Mammary epithelial cell (primary cell): ENCODE measurements at regions not wholly inside any gene's neighbourhood (a gene's known extent, or its start where the extent isn't known, plus 50 kb on each side); places are given as distances from the start of the nearest gene placed in this dataset.

Source experiments
- EZH2 ChIP-seq: IDR thresholded peaks from 2 replicates; pipeline ENCODE4 v1.6.1; 2012; ENCODE audit warnings: low read length, inconsistent platforms, borderline replicate concordance
- TF ChIP-seq, protein P1 (sequence below), 2 donors: IDR thresholded peaks in 1 of 2; conservative IDR thresholded peaks in 1 of 2; 2 replicates each; pipeline ENCODE4 v1.5.1; 2011 to 2012; ENCODE audit warnings: inconsistent platforms in 2 of 2, low read length in 2 of 2, mild to moderate bottlenecking in 2 of 2, control low read depth in 1 of 2, low read depth in 1 of 2; ENCODE audit not compliant: insufficient read depth in 1 of 2; ENCODE audit errors: extremely low read depth in 1 of 2

DNA sequence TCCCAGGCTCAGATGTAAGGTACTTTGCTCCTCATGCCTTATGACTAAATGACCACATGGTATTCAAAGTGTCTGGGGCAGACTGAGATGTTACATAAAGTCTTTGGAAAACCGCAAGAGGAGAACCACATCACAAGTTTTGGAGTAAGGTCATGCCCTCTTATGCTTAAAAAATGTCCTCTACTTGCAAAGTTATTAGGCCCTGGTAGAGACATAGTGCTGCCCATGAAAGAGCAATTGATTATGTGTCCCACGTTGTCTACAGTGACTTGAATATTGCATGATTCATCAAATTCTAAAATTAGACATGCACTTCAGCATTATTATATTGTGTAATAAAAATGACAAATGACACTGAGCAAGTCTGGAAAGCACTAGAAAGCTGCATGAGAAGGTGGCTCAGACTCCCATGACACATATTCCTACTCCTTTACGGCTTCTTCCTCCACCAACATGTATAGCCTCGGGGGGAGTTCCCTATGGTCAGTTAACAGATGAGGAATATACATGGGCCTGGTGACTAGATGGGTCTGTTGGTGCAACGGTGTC, 602.6 kb upstream of the VRK2 start:
- TF ChIP-seq, protein P1, sequence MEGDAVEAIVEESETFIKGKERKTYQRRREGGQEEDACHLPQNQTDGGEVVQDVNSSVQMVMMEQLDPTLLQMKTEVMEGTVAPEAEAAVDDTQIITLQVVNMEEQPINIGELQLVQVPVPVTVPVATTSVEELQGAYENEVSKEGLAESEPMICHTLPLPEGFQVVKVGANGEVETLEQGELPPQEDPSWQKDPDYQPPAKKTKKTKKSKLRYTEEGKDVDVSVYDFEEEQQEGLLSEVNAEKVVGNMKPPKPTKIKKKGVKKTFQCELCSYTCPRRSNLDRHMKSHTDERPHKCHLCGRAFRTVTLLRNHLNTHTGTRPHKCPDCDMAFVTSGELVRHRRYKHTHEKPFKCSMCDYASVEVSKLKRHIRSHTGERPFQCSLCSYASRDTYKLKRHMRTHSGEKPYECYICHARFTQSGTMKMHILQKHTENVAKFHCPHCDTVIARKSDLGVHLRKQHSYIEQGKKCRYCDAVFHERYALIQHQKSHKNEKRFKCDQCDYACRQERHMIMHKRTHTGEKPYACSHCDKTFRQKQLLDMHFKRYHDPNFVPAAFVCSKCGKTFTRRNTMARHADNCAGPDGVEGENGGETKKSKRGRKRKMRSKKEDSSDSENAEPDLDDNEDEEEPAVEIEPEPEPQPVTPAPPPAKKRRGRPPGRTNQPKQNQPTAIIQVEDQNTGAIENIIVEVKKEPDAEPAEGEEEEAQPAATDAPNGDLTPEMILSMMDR (conservative IDR thresholded peaks at IDR 0.05 in 1 of 2, IDR thresholded peaks at IDR 0.05 in 1 of 2; ENCODE audit: extremely low read depth in 1 of 2, insufficient read depth in 1 of 2, low read depth in 1 of 2, low read length in 2 of 2): no peak
- TF ChIP-seq EZH2: no peak
